Gastrocnemius medialis (tissue), 4 donors: ENCODE measurements at regions not wholly inside any gene's neighbourhood (a gene's known extent, or its start where the extent isn't known, plus 50 kb on each side); places are given as distances from the start of the nearest gene placed in this dataset.

ENCODE experiments used
- ATAC-seq, 2 donors: fragments of 150-250 bp; one replicate each; pipeline ENCODE4 v1.9.1; 2016
- DNase-seq, 2 donors: peaks; one replicate each; pipeline ENCODE4 v3.0.0-alpha.2; 2019
- H3K27ac ChIP-seq, 4 donors: fragments of 200-600 bp; sonication (generic); 1 replicate in 1 of 4; 2 replicates in 3 of 4; pipeline ENCODE4 v1.5.1; 2016 to 2018; ENCODE audit warnings: mild to moderate bottlenecking in 2 of 4, moderate library complexity in 1 of 4
- H3K27me3 ChIP-seq, 3 donors: fragments of 200-600 bp; sonication (generic) in 2 of 3; 1 replicate in 1 of 3; 2 replicates in 2 of 3; pipeline versions ENCODE4 v1.5.1 to v1.6.0; 2016 to 2019; ENCODE audit warnings: mild to moderate bottlenecking in 1 of 3, moderate library complexity in 1 of 3
- H3K36me3 ChIP-seq, 2 donors: fragments of 200-600 bp; sonication (generic) in 1 of 2; one replicate each; pipeline ENCODE4 v1.5.1; 2017 to 2018
- H3K4me1 ChIP-seq, 2 donors: fragments of 200-600 bp; sonication (generic) in 1 of 2; one replicate each; pipeline ENCODE4 v1.5.1; 2016 to 2017; ENCODE audit warnings: mild to moderate bottlenecking in 2 of 2
- H3K4me3 ChIP-seq, 4 donors: fragments of 200-600 bp; sonication (generic) in 3 of 4; 1 replicate in 1 of 4; 2 replicates in 3 of 4; pipeline ENCODE4 v1.5.1; 2016 to 2019; ENCODE audit warnings: mild to moderate bottlenecking in 2 of 4
- H3K9me3 ChIP-seq, 3 donors: fragments of 200-600 bp; sonication (generic) in 2 of 3; 1 replicate in 1 of 3; 2 replicates in 2 of 3; pipeline ENCODE4 v1.5.1; 2016 to 2019
- POLR2A ChIP-seq, 2 donors: fragments of 450-650 bp; IDR thresholded peaks; one replicate each; pipeline ENCODE4 v1.6.1; 2017; ENCODE audit warnings: antibody characterized with exemption in 2 of 2, mild to moderate bottlenecking in 2 of 2, moderate library complexity in 2 of 2
- in situ Hi-C, 4 donors: fragments of 200-750 bp; cut with MboI; loops; one replicate each; pipeline versions ENCODE4 v1.15.0 to v1.8.0; 2017; ENCODE audit warnings: low sequenced_read_pairs in 4 of 4
- intact Hi-C: fragments of 100-400 bp; cut with DNase I; formaldehyde crosslinking; loops from one replicate; pipeline ENCODE4 v1.15.1; 2023; ENCODE audit warnings: low total_unique reads
- TF ChIP-seq, protein P1 (sequence below), 5 experiments: fragments of 450-650 bp in 3 of 5; fragments of 200-600 bp in 2 of 5; sonication (generic) in 2 of 5; IDR thresholded peaks in 4 of 5; conservative IDR thresholded peaks in 1 of 5; 1 replicate in 4 of 5; 2 replicates in 1 of 5; pipeline ENCODE4 v1.5.1; 2016 to 2019; ENCODE audit warnings: antibody characterized with exemption in 5 of 5, mild to moderate bottlenecking in 3 of 5, moderate library complexity in 3 of 5

DNA sequence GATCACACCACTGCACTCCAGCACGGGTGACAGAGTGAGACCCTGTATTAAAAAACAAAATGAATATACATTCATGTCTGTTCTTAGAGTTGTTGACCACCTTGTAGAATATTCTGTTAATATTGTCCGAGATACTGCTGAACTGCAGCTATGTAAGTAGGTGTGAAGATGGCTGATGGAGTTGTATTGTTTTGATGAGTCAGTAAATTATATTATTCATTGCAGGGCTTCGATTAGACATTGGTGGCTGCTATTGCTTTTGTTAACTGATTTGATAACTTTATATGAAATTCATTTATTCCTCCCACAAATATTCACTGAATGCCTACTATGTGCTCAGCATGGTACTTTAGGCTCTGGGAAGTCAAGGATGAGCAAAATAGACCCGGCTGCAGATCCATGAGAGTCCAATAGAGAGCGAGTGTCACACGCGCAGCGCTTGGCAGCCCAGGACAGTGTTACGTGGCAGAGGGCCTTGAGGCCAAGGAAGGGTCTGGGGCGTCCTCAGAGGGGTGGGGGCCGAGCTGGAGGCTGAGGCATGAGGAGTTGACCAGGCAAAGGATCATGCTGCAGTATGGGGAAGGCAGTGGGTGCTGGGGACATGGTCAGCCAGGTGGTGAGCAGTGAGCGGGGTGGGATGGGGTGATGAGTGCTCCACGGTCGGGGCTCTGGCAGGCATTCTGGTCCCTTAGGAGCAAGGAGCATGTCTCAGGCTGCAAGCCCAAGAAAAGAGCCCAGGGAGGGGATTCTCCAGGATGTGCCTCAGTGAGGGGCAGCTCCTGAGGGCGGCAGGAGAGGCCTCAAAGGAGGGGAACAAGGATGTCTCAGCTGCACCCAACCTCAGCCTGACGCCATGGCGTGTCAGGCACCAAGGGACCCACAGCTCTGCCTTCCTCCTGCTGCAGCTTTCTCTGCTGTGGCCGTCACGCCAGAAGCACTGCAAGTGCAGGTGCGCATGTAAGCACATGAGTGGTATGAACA is 243.5 kb downstream of the GADD45G start:
- Histone ChIP-seq H3K27me3 (no peaks in the 10 kb centered on the region), H3K36me3 (no peaks in the 10 kb centered on the region), H3K9me3 (no peaks in the 10 kb centered on the region), H3K27ac (no peak overlapping the region), H3K4me3 (no peak overlapping the region), H3K4me1 (peaks cover 0 to 8% of the 10 kb centered on the region in 2 donors)
- DNase-seq (no peak), ATAC-seq (no peak)
- intact Hi-C loops (no loop called here), in situ Hi-C loops (no loop called here)
- TF ChIP-seq, protein P1, sequence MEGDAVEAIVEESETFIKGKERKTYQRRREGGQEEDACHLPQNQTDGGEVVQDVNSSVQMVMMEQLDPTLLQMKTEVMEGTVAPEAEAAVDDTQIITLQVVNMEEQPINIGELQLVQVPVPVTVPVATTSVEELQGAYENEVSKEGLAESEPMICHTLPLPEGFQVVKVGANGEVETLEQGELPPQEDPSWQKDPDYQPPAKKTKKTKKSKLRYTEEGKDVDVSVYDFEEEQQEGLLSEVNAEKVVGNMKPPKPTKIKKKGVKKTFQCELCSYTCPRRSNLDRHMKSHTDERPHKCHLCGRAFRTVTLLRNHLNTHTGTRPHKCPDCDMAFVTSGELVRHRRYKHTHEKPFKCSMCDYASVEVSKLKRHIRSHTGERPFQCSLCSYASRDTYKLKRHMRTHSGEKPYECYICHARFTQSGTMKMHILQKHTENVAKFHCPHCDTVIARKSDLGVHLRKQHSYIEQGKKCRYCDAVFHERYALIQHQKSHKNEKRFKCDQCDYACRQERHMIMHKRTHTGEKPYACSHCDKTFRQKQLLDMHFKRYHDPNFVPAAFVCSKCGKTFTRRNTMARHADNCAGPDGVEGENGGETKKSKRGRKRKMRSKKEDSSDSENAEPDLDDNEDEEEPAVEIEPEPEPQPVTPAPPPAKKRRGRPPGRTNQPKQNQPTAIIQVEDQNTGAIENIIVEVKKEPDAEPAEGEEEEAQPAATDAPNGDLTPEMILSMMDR (IDR thresholded peaks at IDR 0.05 in 4 of 5, conservative IDR thresholded peaks at IDR 0.05 in 1 of 5) = no peak
- no peak for TF ChIP-seq POLR2A (IDR thresholded peaks at IDR 0.05)

DNA sequence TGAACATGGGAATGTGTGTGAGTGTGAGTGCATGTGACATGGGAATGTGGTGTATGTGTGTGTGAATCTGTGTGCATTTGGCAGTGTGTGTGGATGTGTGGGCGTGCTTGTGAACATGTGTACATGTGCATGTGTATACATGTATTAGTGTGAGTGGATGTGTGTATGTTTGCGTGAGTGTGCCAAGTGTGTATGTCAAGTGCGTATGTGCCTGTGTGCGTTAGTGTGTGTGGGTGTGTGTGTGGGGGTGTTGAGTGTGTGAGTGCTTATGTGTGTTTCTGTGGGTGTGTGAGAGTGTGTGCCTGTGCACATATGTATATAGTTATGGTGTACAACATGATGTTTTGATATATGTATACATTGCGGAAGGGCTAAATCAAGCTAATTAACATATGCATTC is 244.3 kb downstream of the GADD45G start:
- DNase-seq (no peak), ATAC-seq (no peak)
- H3K36me3 ChIP-seq = no peaks in the 10 kb centered on the region
- intact Hi-C loops (no loop called here), in situ Hi-C loops (no loop called here)
- TF ChIP-seq POLR2A (IDR thresholded peaks at IDR 0.05) = no peak
- TF ChIP-seq, protein P1 (IDR thresholded peaks at IDR 0.05 in 4 of 5, conservative IDR thresholded peaks at IDR 0.05 in 1 of 5) = no peak
- H3K4me1 ChIP-seq = peaks cover 0 to 8% of the 10 kb centered on the region in 2 donors
- no peaks in the 10 kb centered on the region for H3K27me3 ChIP-seq
- H3K9me3 ChIP-seq = no peaks in the 10 kb centered on the region
- H3K4me3 ChIP-seq = no peak overlapping the region
- no peak overlapping the region for H3K27ac ChIP-seq

DNA sequence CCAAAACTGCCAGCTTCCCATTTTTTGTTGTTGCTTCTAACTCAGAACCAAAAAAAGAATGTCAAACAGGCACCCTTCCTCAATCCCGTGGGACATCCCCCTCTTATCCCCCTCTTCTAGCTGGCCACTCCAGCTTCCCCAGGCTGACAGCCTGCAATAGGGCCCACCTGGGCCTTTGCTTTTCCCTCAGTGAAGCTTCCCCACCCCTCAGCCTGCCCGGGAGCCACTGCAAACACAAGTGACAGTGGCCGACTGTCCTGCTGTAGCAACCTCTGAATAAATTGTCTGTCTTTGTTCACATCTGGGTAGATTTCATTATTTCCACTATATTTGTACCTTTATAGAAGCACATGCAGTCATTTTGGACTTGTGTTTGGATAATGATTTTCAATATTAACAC is 245.3 kb downstream of the GADD45G start:
- ATAC-seq = no peak
- in situ Hi-C loops = no loop called here

DNA sequence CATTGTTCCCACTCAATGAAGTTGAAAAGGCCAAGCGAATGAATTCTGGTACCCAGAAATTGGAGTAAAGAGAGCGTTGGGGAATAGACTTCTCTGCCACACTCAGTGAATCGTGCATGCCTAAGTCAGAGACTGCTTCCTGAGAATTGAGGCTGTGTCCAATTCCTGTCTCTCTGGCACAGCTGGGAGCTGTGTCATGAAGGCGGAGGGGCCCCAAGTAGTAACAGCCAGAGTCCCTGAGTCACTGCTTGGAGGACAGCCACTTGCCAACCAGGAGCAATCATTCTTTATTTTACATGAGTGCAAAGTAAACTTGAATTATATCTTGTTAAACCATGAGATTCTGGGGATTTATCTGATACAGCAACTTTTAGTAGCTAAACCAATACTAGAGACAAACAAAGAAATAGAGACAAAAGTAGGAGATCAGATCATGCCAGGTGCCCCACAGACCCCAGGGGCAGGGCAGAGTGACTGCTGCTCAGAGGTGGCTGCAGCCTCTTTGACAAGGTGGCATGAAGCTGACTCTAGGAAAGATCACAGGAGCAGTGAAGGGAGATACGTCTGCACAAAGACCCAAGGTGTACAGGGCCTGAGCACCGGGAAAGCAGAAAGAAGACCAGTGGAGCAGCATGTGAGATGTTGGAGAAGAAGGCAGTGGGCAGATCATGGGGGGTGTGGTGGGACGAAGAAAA is 246.0 kb downstream of the GADD45G start:
- in situ Hi-C loops (no loop called here), intact Hi-C loops (no loop called here)
- no peaks in the 10 kb centered on the region for H3K9me3 ChIP-seq
- DNase-seq (peak; percentile 42 to 55), ATAC-seq (peak; percentile 81 to 95)
- TF ChIP-seq POLR2A (IDR thresholded peaks at IDR 0.05) = no peak
- TF ChIP-seq, protein P1 (IDR thresholded peaks at IDR 0.05 in 4 of 5, conservative IDR thresholded peaks at IDR 0.05 in 1 of 5) = no peak
- no peaks in the 10 kb centered on the region for H3K36me3 ChIP-seq
- no peak overlapping the region for H3K27ac ChIP-seq
- no peak overlapping the region for H3K4me3 ChIP-seq
- peaks cover 0 to 8% of the 10 kb centered on the region in 2 donors for H3K4me1 ChIP-seq
- no peaks in the 10 kb centered on the region for H3K27me3 ChIP-seq

More for the DNA sequence above, 245.3 kb downstream of the GADD45G start:
- no peaks in the 10 kb centered on the region for H3K27me3 ChIP-seq
- no peak overlapping the region for H3K4me3 ChIP-seq
- no peaks in the 10 kb centered on the region for H3K9me3 ChIP-seq
- TF ChIP-seq POLR2A (IDR thresholded peaks at IDR 0.05) = no peak
- TF ChIP-seq, protein P1 (IDR thresholded peaks at IDR 0.05 in 4 of 5, conservative IDR thresholded peaks at IDR 0.05 in 1 of 5) = no peak
- no peak overlapping the region for H3K27ac ChIP-seq
- H3K36me3 ChIP-seq = no peaks in the 10 kb centered on the region
- intact Hi-C loops = no loop called here
- DNase-seq = no peak
- peaks cover 0 to 8% of the 10 kb centered on the region in 2 donors for H3K4me1 ChIP-seq
